Activated CD8-positive, alpha-beta memory T cell treated with anti-CD3 and anti-CD28 coated beads, Interleukin-2, amount 50 U/mL, for 48 hours (primary cell): ENCODE measurements at regions not wholly inside any gene's neighbourhood (a gene's known extent, or its start where the extent isn't known, plus 50 kb on each side); places are given as distances from the start of the nearest gene placed in this dataset.

Source experiments
- DNase-seq: peaks from one replicate; pipeline ENCODE4 v3.0.0-alpha.2; 2020

DNA sequence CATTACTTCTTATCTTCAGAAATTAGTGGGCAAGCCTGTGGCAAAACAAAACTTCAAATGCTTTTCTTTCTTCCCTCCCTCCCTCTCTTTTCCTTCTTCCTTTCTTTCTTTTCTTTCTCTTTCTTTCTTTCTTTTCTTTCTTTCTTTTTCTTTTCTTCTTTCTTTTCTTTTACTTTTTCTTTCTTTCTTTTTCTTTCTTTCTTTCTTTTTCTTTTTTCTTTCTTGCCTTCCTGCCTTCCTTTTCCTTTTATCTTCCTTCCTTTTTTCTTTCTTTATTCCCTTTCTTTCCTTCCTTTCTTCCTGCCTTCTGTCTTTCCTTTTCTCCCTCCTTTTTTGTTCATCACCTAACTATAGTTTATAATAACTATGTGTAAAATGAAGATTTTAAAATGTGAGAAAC, 295.1 kb downstream of the SMOC2 start:
- no peak for DNase-seq

DNA sequence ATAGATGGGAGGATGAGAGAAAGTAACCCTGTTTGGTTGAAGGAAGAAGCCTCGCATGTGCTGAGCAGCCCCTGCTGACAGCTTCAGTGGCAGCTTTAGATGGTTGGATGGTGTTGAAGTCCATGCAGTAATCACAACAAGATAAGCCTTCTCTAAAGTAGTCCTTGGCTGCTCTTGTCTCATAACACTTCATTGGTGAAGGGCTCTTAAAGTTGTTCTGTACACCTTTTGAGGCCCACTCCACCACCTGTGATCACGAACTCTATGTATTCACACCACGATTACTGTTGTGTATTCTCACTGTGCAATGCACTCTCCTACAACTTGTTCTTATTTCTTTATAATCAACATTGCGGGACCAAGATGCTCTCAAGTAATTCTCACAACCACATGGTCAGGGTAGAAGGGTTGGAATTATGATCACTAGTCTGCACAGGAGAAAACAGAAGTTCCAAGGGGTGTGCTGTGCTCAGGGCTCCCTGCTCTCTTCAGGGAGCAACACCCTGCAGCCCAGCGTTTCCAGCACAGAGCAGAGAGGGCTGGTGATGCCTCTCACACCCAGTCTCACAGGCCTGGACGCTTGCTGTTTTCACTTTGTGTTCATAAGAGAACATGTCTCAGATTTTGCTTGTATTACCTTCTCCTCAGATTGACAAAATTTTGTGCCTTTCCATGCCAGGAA, 294.4 kb downstream of the SMOC2 start:
- DNase-seq, result no peak

DNA sequence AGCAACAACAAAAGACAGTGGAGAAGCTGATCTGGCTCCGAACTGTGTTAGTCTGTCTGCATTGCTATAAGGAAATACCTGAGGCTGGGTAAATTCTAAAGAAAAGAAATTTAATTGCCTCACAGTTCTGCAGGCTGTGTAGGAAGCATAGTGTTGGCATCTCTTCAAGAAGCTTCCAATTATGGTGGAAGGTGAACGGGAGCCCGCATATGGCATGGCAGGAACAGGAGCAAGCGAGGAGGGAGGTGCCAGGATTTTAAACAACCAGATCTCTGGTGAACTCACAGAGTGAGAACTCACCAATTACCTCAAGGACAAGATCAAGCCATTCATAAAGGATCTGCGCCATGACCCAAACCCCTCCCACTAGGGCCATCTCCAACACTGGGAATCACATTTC, 293.5 kb downstream of the SMOC2 start:
- DNase-seq, result no peak

DNA sequence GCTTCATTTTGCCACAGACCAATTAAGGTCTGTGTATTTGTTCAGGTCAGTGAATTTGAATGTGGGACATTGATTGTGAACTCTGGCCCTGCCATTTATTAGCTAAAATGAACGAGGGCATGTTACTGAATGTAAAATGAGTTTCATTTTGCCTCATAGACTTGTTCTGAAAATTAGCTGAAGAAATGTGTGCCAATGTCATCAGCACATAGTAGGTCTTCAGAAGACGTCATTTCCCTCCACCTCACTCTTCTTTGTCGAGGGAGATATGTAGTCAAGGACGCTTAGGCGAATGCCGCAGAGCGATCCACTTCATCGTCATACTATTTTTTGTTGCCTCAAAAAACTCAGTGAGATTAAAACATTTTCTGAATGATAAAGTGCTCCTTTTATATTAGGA, 291.7 kb downstream of the SMOC2 start:
- no peak for DNase-seq

DNA sequence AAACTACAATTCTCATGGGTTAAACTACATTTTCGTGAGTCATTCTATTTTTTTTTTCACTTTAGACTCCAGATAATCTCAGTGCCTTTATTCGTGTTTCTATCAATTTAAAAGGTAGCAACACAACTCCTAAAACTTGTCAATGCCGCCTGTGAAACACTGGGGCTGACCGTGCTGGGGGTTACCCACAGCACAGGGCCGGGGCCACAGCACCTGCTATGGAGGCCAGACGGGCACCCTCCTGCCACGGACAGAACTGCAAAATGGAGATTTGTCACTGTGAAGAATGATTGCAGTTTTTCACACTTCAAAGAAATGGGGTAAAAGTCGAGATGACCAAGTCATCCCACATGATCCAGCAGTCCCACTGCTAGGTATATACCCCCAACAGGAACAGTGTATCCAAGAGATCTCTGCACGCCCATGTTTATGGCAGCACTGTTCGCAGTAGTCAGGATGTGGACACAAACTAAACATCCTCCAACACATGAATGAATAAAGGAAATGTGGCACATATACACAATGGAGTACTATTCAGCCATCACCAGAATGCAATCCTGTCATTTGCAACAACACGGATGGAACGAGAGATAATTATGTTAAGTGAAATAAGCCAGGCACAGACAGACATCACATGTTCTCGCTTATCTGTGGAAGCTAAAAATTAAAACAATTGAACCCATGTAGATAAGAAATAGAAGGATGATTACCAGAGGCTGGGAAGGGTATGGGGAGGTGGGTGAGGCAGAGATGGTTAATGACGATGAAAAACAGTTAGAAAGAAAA, 290.1 kb downstream of the SMOC2 start:
- no peak for DNase-seq

DNA sequence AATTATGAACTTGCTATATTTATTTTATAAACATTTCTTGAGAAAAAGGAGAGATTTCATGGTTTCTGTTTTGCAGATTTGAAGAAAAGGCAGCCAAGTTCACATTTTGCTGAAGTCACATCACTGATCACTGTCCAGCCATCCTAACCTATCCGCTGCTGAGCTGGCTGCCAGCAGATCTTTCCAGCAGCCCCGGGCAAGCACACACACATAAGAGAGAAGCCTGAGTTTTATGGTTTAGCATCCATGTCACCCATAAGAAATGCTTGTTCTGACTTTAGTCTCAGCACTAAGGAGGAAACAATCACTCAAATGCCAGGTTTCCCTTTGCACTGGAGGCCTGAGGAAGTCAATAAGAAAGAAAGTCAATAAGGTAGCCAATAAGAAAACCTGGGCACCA, 287.1 kb downstream of the SMOC2 start:
- no peak for DNase-seq

DNA sequence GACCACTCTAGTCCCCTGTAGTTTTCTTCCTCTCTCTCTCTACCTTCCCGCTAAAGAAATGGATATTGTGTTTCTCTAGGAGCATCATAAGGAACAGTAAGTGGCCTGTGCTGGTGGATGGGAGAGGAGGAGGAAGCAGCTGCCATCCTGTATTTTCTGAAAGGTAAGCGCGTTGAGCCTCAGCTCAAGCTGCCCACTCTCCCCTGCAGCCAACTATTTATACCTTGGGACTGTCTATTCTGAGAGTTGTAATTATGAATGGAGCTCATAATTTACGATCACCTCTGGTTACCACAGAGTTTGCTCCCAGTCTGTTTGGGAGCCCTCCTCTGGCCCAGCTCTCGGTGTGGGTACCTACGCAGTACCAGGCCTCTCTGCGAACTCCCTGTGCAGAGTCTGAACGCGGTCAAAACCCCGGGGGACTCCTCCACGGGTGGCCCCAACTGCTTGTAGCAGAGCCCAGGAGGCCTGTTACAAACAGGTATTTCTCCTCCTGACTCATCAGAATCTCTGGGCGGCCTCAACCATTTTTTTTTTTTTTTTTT, 285.4 kb downstream of the SMOC2 start:
- DNase-seq, result no peak

DNA sequence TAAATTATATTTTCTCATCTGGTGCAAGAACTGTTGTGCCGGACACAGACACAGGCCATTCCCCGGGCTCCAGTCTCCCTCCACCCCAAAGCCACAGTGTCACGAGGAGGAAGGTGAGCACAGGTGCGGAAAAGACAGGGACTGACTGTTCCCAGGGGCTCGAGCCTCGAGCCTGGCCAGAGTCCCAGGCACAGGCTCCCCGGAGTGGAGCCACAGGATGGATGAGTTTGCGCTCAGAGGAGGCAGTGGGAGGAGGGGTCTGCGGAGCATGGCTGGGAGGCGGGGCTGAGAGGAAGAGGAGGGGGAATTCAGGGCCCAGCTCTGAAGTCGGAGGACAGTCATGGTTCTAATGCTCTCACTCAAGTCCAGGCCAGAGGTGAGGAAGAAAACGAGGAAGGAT, 284.8 kb downstream of the SMOC2 start:
- no peak for DNase-seq

DNA sequence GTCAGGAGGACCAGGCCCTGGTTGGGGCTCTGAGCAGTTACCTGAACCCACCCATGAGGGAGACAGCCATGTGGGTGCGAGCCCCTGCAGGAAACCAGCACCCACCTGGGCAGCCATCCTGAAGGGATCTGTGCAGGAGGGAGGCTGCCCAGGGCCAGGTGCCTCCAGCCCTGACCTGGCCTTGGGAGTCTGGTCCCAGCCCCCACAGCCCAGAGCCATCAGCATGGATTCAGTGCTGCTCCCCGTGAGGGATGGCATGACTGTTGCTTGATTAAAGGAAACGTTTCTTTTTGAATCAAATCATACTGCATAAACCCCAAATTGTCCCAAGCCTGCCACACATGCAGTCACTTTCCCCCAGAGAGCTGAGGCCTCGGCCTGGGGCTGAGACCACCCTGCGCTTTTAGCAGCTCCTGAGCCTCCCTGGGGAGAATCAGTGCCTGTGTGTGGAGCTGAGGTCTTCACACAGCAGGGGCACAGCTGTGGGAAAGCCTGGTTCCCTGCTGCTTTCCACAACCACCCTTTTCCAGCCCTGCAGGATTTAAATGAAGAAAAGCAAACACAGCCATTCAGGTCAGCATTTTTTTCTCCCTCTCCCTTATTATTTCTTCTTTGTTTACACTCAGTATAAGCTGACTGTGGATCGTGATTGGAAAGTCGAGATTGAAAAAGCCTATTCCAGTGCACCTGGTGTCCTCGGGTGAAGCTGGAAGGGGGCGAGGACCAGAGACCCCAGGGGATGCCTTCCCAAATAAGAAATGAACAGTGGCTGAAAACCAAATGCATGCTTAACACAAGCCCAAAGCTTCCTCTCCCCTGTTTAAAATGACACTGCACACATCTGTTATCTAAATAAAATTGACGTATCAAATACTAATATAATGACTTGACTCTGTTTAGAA, 283.9 kb downstream of the SMOC2 start:
- DNase-seq, result no peak

DNA sequence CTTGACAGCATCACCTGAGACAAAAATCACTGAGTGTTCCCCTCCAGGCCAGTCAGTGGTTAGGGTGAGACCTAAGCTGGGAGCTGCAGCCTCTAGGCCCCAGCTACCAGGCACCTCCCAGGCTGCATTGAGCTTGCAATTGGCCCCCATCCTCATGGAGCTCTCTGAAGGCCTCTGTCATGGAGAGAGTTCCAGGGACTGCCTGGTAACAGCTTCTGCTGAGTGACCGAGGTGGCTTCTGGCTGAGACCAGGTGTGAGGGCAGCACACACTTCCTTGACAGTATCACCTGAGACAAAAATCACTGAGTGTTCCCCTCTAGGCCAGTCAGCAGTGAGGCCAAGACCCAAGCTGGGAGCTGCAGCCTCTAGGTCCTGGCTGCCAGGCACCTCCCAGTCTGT, 283.0 kb downstream of the SMOC2 start:
- no peak for DNase-seq

DNA sequence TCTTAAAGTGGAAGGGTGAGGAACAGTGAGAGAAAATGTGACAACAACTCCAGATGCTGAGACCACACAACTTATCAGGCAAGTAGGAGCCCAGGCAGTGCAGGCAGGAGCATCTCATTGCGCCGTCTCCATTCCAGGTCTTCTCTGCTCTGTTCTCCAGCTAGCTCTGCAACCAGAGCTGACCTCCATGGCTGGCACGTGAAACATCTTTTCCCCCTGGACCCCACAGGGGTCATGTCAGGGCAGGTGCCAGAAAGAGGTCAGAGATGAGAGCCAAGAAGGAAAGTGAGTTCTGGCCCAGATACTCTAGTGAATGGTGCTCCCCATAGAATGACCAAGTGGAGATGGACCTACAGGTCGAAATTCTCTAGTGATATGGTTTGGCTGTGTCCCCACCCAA, 281.4 kb downstream of the SMOC2 start:
- DNase-seq, result no peak

DNA sequence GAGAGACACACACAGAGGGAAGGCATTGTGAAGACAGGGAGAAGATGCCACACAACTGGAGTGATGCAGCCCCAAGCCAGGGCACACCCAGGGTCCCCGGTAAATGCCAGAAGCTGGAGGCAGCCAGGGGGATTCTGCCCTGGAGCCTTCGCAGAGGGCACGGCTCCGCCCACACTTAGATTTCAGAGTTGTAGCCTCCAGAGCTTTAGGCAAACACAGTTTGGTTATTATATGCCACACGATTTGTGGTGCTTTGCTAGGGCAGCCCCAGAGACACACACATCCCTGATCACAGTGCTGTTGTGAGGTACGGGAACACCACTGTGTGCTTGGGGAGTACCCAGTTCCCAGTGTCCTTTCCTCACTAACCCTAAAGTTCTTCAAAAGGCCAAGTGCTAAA, 280.6 kb downstream of the SMOC2 start:
- no peak for DNase-seq

DNA sequence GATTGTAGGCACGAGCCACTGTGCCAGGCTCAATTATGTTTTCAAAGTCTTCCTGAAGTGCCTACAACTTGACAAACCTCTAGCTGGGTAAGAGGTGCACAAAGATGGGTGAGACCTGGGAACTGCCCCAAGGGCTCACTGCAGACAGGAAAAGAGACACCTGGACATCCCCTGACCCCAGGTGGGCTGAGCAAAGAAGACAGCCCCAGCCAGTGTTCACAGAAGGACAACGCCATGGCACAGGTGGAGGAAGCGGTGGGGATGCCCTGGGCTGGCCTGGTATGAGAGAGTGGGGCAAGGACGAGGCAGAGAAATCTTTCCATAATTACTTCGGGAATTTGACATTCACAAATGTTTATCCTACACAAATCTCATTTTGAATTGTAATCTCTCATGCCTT, 278.9 kb downstream of the SMOC2 start:
- no peak for DNase-seq

DNA sequence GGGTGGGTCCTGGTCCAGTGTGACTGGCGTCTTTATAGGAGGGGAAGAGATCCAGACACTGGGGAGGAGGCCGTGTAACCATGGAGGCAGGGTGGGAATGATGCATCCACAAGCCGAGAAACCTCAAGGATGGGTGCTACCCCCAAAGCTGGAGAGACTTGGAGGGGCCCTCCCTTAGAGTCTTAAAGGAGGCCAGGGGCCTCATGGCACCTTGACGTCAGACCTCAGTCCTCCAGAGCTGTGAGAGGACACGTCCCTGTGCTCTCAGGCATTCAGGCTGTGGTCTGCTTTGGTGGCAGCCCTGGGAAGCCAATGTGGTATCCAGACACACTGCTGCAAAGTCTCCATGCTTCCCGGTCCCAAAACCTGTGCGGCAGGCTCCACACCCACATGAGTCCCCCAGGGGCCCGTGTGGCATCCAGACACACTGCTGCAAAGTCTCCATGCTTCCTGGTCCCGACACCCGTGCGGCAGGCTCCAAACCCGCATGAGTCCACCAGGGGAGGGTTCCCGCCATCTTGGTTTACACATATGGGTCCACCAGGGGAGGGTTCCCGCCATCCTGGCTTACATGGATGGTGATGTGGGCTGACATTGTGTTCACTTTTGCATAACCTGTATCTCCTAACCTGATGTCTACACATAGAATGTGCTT, 278.0 kb downstream of the SMOC2 start:
- no peak for DNase-seq
